Transverse colon (tissue), 4 donors: ENCODE measurements at regions not wholly inside any gene's neighbourhood (a gene's known extent, or its start where the extent isn't known, plus 50 kb on each side); places are given as distances from the start of the nearest gene placed in this dataset.

Experiments
- CTCF ChIP-seq, 5 experiments: fragments of 200-600 bp in 3 of 5; fragments of 450-650 bp in 2 of 5; sonication (generic) in 3 of 5; IDR thresholded peaks; 1 replicate in 2 of 5; 2 replicates in 3 of 5; pipeline ENCODE4 v1.5.1; 2016 to 2017; ENCODE audit warnings: antibody characterized with exemption in 5 of 5, inconsistent platforms in 3 of 5, mild to moderate bottlenecking in 2 of 5, moderate library complexity in 1 of 5
- EP300 ChIP-seq: sonication (generic); formaldehyde crosslinking; IDR thresholded peaks from one replicate; pipeline ENCODE4 v1.6.1; 2017; ENCODE audit warnings: antibody characterized with exemption, low read depth
- POLR2A ChIP-seq: fragments of 450-650 bp; IDR thresholded peaks from one replicate; pipeline ENCODE4 v1.6.1; 2016; ENCODE audit warnings: antibody characterized with exemption, mild to moderate bottlenecking, moderate library complexity
- POLR2AphosphoS5 ChIP-seq, 3 donors: sonication (generic); formaldehyde crosslinking; IDR thresholded peaks; one replicate each; pipeline ENCODE4 v1.6.1; 2016; ENCODE audit warnings: antibody characterized with exemption in 3 of 3

GRCh38 chr18:29321561-29321960, 1144.6 kb upstream of the CDH2 start:
- no peak for TF ChIP-seq CTCF (IDR thresholded peaks at IDR 0.05)
- no peak for TF ChIP-seq EP300
- no peak for TF ChIP-seq POLR2A
- no peak for TF ChIP-seq POLR2AphosphoS5 (IDR thresholded peaks at IDR 0.05)
